SK-N-SH treated with all-trans-retinoic acid at 6 μM for 48 hours (cell line): ENCODE measurements at regions not wholly inside any gene's neighbourhood (a gene's known extent, or its start where the extent isn't known, plus 50 kb on each side); places are given as distances from the start of the nearest gene placed in this dataset.

ENCODE experiments used
- ARNTL ChIP-seq: fragments of 450-650 bp; formaldehyde crosslinking; IDR thresholded peaks from 2 replicates; pipeline ENCODE4 v1.5.0; 2020; ENCODE audit warnings: low read depth, mild to moderate bottlenecking, moderate library complexity, borderline replicate concordance
- RARB ChIP-seq: fragments of 250-450 bp; sonication (Bioruptor Pico); IDR thresholded peaks from 2 replicates; pipeline ENCODE4 v1.8.0; 2021; ENCODE audit warnings: mild to moderate bottlenecking, moderate library complexity
- TF ChIP-seq, protein P1 (sequence below): fragments of 250-450 bp; sonication (Bioruptor Pico); IDR thresholded peaks from 2 replicates; pipeline ENCODE4 v1.5.1; 2020; ENCODE audit warnings: low read depth, mild to moderate bottlenecking, moderate library complexity
- TF ChIP-seq, protein P2 (sequence below): fragments of 250-450 bp; sonication (Bioruptor Pico); IDR thresholded peaks from 2 replicates; pipeline ENCODE4 v1.5.0; 2020; ENCODE audit warnings: mild to moderate bottlenecking, moderate library complexity

DNA sequence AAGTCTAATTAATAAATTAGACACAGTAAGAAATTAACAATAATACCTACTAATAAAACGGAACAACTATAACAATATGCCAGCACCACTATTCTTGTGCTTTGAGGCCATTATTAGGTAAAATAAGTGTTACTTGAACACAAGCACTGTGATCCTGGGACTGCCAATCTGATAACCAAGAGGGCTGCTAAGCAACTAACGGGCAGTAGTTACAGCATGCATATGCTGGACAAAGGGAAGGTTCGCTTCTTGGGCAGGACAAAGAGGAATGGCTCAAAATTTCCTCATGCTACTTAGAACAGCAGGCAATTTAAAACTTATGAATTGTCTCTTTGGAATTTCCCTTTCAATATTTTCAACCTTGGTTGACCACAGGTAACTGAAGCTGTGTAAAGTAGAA lies 718.6 kb downstream of the SORCS3 start:
- TF ChIP-seq RARB (no peak), ARNTL (CRISPR knock-in tag) (no peak)
- TF ChIP-seq, protein P1, sequence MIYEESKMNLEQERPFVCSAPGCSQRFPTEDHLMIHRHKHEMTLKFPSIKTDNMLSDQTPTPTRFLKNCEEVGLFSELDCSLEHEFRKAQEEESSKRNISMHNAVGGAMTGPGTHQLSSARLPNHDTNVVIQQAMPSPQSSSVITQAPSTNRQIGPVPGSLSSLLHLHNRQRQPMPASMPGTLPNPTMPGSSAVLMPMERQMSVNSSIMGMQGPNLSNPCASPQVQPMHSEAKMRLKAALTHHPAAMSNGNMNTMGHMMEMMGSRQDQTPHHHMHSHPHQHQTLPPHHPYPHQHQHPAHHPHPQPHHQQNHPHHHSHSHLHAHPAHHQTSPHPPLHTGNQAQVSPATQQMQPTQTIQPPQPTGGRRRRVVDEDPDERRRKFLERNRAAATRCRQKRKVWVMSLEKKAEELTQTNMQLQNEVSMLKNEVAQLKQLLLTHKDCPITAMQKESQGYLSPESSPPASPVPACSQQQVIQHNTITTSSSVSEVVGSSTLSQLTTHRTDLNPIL = no peak
- TF ChIP-seq, protein P2, sequence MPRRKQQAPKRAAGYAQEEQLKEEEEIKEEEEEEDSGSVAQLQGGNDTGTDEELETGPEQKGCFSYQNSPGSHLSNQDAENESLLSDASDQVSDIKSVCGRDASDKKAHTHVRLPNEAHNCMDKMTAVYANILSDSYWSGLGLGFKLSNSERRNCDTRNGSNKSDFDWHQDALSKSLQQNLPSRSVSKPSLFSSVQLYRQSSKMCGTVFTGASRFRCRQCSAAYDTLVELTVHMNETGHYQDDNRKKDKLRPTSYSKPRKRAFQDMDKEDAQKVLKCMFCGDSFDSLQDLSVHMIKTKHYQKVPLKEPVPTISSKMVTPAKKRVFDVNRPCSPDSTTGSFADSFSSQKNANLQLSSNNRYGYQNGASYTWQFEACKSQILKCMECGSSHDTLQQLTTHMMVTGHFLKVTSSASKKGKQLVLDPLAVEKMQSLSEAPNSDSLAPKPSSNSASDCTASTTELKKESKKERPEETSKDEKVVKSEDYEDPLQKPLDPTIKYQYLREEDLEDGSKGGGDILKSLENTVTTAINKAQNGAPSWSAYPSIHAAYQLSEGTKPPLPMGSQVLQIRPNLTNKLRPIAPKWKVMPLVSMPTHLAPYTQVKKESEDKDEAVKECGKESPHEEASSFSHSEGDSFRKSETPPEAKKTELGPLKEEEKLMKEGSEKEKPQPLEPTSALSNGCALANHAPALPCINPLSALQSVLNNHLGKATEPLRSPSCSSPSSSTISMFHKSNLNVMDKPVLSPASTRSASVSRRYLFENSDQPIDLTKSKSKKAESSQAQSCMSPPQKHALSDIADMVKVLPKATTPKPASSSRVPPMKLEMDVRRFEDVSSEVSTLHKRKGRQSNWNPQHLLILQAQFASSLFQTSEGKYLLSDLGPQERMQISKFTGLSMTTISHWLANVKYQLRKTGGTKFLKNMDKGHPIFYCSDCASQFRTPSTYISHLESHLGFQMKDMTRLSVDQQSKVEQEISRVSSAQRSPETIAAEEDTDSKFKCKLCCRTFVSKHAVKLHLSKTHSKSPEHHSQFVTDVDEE (CRISPR knock-in tag) = no peak
